ENCODE measurements at regions not wholly inside any gene's neighbourhood (a gene's known extent, or its start where the extent isn't known, plus 50 kb on each side); places are given as distances from the start of the nearest gene placed in this dataset.
"Not testable (repeated sequence)": the region's sequence is repeated elsewhere in the genome, so short reads cannot be mapped to it uniquely, and the experiment has no call there.

DNA sequence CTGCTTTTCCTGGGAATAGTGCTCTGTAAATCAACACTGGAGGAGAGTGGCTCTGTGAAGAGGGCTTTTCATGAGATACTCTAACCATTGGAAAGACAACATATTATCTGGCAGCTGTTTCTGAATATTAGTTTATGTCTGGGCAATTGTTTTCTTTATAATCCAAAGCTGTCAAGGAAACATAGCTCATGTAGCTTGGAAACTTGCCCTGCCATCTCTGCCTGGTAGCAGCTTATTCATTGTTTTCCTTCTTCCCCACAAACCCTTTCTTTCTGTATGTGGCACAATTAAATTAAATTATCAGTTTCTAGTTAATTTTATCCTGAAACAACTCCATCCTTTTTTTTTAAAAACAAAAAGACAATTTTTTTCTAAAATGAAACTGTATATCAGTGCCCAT lies 160.0 kb downstream of the EDEM1 start:
- no peak overlapping the region for H3K4me3 ChIP-seq (ENCODE audit: low read depth, low read length)
- TF ChIP-seq, protein P1, sequence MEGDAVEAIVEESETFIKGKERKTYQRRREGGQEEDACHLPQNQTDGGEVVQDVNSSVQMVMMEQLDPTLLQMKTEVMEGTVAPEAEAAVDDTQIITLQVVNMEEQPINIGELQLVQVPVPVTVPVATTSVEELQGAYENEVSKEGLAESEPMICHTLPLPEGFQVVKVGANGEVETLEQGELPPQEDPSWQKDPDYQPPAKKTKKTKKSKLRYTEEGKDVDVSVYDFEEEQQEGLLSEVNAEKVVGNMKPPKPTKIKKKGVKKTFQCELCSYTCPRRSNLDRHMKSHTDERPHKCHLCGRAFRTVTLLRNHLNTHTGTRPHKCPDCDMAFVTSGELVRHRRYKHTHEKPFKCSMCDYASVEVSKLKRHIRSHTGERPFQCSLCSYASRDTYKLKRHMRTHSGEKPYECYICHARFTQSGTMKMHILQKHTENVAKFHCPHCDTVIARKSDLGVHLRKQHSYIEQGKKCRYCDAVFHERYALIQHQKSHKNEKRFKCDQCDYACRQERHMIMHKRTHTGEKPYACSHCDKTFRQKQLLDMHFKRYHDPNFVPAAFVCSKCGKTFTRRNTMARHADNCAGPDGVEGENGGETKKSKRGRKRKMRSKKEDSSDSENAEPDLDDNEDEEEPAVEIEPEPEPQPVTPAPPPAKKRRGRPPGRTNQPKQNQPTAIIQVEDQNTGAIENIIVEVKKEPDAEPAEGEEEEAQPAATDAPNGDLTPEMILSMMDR (conservative IDR thresholded peaks at IDR 0.05; ENCODE audit: low read depth, low read length) = no peak
- no peak for DNase-seq (ENCODE audit: low read depth)

DNA sequence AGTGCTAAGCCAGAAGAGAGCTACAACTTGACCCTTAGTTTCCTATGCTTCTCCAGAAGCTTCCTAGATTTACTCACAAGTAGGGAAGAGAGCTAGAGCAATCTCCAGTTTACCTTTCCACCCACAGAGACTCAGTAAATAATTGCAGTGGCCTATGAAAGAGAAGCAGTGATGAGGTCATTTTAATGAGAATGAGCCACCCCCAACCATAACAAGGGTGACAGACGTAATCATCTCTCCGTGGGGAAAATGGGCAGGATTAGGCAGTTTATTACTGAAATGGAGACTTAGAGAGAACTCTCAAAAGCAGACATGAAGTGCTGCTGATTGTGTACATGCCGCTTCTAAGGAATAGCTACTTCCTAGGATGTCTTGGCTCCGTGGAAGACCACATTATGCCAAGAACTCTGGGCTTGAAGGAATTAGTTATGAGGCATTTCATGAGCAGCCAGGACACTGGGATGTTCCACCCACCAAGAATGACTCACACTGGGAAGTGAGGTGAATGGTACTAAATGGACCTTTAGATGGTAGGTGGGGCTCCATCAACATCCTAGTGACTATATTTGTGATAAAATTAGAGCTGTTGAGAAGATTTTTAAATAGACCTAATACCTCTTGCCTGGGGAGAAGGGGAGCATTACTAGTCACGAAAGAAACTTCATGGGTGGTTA lies 160.9 kb downstream of the EDEM1 start:
- DNase-seq (ENCODE audit: low read depth) = no peak
- TF ChIP-seq, protein P1 (conservative IDR thresholded peaks at IDR 0.05; ENCODE audit: low read depth, low read length) = no peak
- H3K4me3 ChIP-seq (ENCODE audit: low read depth, low read length) = no peak overlapping the region

DNA sequence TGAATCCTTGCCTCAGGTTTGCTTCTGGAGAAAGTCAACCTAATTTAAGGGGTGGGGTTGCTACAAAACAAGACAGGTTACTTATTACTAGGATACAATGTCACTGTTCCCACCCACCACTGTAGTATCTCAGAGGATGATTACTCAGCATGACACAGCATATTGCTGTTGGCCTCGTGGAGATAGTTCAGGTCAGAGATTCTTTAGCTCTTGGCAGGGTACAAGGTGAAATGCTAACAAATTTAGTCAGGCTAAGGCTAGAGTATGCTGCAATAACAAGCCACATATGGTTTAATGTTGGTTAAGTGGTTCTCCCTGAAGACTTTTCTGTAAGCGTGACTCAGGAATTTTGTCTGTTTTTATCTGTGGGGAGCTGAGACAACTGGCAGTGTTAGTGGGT lies 161.8 kb downstream of the EDEM1 start:
- no peak for DNase-seq (ENCODE audit: low read depth)
- no peak overlapping the region for H3K4me3 ChIP-seq (ENCODE audit: low read depth, low read length)
- TF ChIP-seq, protein P1 (conservative IDR thresholded peaks at IDR 0.05; ENCODE audit: low read depth, low read length) = no peak

DNA sequence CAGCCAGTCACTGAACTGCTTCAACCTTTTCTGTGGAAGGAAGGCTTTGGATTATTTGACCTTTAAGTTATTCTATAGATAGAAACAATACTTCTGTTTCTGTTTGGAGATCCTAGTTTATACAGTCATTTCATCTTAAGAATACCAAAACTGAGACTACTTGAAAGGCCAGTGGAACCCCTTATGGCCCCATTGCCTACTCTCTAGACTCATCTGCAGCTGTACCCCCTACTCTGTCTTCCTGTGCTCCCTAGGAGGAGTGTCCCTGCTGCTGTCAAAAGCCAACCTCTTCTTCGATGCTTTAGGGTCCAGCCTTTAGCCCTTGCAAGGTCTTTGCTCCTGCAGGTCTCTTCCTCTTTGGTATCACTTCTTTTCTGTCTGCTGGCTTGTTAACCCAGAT lies 169.6 kb downstream of the EDEM1 start:
- TF ChIP-seq, protein P1 (conservative IDR thresholded peaks at IDR 0.05; ENCODE audit: low read depth, low read length) = no peak
- no peak for DNase-seq (ENCODE audit: low read depth)
- no peak overlapping the region for H3K4me3 ChIP-seq (ENCODE audit: low read depth, low read length)

DNA sequence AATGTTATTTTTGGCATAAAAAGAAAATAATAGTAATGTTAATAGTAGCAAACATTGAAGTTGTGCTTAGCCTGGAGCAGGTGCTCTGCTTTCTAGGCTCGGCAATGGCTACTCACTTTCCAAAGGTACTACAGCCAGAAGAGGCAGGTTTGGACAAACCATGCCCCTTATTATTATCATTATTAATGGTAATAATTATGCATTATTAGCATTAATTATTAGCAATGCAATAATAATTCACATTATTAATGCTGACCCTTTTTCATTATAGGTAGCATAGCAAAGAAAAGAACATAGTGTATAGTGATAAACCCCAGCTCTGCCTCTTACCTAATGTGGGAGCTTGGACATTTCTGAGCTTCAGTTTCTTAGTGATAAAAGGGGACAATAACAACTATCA lies 171.4 kb downstream of the EDEM1 start:
- no peak overlapping the region for H3K4me3 ChIP-seq (ENCODE audit: low read depth, low read length)
- no peak for DNase-seq (ENCODE audit: low read depth)
- TF ChIP-seq, protein P1 (conservative IDR thresholded peaks at IDR 0.05; ENCODE audit: low read depth, low read length) = no peak

DNA sequence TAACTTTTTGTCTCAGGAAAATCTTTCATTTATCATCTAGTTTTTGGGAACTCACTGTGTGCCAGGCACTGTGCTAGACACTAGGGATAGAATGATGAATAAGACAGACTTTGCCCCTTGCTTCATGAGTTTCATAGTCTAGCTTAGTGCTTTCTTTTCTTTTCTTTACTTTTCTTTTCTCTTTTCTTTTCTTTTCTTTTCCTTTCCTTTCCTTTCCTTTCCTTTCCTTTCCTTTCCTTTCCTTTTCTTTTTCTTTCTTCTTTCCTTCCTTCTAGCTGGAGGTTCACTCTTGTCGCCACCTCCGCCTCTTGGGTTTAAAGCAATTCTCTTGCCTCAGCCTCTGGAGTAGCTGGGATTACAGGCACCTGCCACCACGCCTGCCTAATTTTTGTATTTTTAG lies 172.9 kb downstream of the EDEM1 start:
- H3K4me3 ChIP-seq (ENCODE audit: low read depth, low read length) = no peak overlapping the region
- DNase-seq (ENCODE audit: low read depth) = no peak
- TF ChIP-seq, protein P1 (conservative IDR thresholded peaks at IDR 0.05; ENCODE audit: low read depth, low read length) = no peak

DNA sequence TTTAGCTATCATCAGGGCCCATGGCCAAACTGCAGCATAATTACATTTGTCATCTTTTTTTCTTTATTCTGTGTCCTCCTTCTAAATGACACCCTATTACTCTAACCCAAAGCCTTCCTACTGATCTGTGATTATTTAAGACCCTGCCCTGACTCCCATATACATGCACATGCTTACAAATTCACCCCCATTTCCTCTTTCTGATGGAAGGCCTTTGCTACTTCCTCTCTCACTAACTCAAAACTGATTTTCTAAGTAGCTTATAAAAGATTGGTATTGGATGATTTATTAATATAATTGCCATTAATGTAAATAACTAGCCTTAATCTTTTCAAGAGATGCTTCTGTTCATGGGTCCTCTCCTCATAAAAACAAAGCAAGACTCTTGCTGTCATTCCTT lies 179.2 kb downstream of the EDEM1 start:
- TF ChIP-seq, protein P1 (conservative IDR thresholded peaks at IDR 0.05; ENCODE audit: low read depth, low read length) = no peak
- H3K4me3 ChIP-seq (ENCODE audit: low read depth, low read length) = no peak overlapping the region

DNA sequence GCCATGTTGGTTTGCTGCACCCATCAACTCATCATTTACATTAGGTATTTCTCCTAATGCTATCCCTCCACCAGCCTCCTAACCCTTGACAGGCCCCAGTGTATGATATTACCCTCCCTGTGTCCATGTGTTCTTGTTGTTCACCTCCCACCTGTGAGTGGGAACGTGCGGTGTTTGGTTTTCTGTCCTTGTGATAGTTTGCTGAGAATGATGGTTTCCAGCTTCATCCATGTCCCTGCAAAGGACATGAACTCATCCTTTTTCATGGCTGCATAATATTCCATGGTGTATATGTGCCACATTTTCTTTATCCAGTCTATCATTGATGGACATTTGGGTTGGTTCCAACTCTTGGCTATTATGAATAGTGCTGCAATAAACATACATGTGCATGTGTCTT lies 184.0 kb downstream of the EDEM1 start:
- H3K4me3 ChIP-seq (ENCODE audit: low read depth, low read length); DNase-seq (ENCODE audit: low read depth): not testable (repeated sequence)

More for the DNA sequence above, 179.2 kb downstream of the EDEM1 start:
- no peak for DNase-seq (ENCODE audit: low read depth)
